Mucosa of descending colon (tissue), 3 donors: ENCODE measurements at regions not wholly inside any gene's neighbourhood (a gene's known extent, or its start where the extent isn't known, plus 50 kb on each side); places are given as distances from the start of the nearest gene placed in this dataset.

Experiments used
- ATAC-seq: fragments of 200-7000 bp; cut with Tn5 transposase; one replicate; pipeline ENCODE4 v1.9.1; 2020; ENCODE audit warnings: mild to moderate bottlenecking, moderate library complexity
- DNase-seq, 3 donors: peaks; one replicate each; pipeline ENCODE4 v3.0.0-alpha.2; 2020
- H3K36me3 ChIP-seq: fragments of 200-600 bp; one replicate; pipeline ENCODE4 v1.8.0; 2021; ENCODE audit warnings: low read depth, mild to moderate bottlenecking
- H3K4me1 ChIP-seq: fragments of 200-600 bp; one replicate; pipeline ENCODE4 v1.8.0; 2021; ENCODE audit warnings: low read depth, mild to moderate bottlenecking
- H3K4me3 ChIP-seq: fragments of 200-600 bp; one replicate; pipeline ENCODE4 v1.8.0; 2021; ENCODE audit warnings: mild to moderate bottlenecking
- H3K9me3 ChIP-seq: fragments of 200-600 bp; one replicate; pipeline ENCODE4 v1.8.0; 2021; ENCODE audit warnings: mild to moderate bottlenecking
- CTCF ChIP-seq: fragments of 200-600 bp; IDR thresholded peaks from one replicate; pipeline ENCODE4 v1.8.0; 2022; ENCODE audit warnings: antibody characterized with exemption, mild to moderate bottlenecking
- intact Hi-C, 2 donors: fragments of 100-400 bp; cut with DNase I in 1 of 2; cut with micrococcal nuclease in 1 of 2; formaldehyde crosslinking; loops; one replicate each; pipeline versions ENCODE4 v1.11.0 to v1.11.1; 2022; cut with DNase I, micrococcal nuclease
- donor health status: DM: no; HTN: no; CAD: no; lungs with moderate emphysema.
- donor health status: DM: no; HTN: no; CAD: no.
- donor health status: DM: no; HTN: yes; CAD: no.

GRCh38 chr14:101623077-101623372 lies 61.7 kb downstream of the DIO3 start:
- intact Hi-C loops, result loop anchor here in 1 of 2 donors (10.0 kb wide), 3 partner anchors 768 to 1238 kb away; no protein-coding TSS in a partner anchor
- DNase-seq (peak in 1 of 3 donors; percentile 35), ATAC-seq (no peak)
- Histone ChIP-seq H3K4me3 (no peak overlapping the region), H3K4me1 (peaks cover 2% of the 10 kb centered on the region), H3K36me3 (no peaks in the 10 kb centered on the region), H3K9me3 (no peaks in the 10 kb centered on the region)
- no peak for TF ChIP-seq CTCF

GRCh38 chr14:101623685-101624444 lies 62.6 kb downstream of the DIO3 start:
- ATAC-seq, result no peak
- H3K36me3 ChIP-seq, result no peaks in the 10 kb centered on the region
- peaks cover 9% of the 10 kb centered on the region for H3K4me1 ChIP-seq
- H3K9me3 ChIP-seq, result no peaks in the 10 kb centered on the region
- DNase-seq, result peak in 1 of 3 donors; percentile 33
- H3K4me3 ChIP-seq, result no peak overlapping the region
- intact Hi-C loops, result loop anchor here in 1 of 2 donors (10.0 kb wide), 3 partner anchors 769 to 1239 kb away; no protein-coding TSS in a partner anchor
- no peak for TF ChIP-seq CTCF

- no peaks in the 10 kb centered on the region for H3K9me3 ChIP-seq
- peaks cover 10% of the 10 kb centered on the region for H3K4me1 ChIP-seq
- TF ChIP-seq CTCF, result no peak
- DNase-seq, result no peak
- no peak for ATAC-seq
- no peaks in the 10 kb centered on the region for H3K36me3 ChIP-seq
- H3K4me3 ChIP-seq, result no peak overlapping the region
- intact Hi-C loops, result loop anchor here in 1 of 2 donors (10.0 kb wide), 3 partner anchors 770 to 1240 kb away; no protein-coding TSS in a partner anchor
Observed at GRCh38 chr14:101624536-101624935, 63.2 kb downstream of the DIO3 start.

GRCh38 chr14:101625336-101626097 lies 64.2 kb downstream of the DIO3 start:
- no peak for TF ChIP-seq CTCF
- peaks cover 10% of the 10 kb centered on the region for H3K4me1 ChIP-seq
- ATAC-seq (no peak), DNase-seq (no peak)
- no peak overlapping the region for H3K4me3 ChIP-seq
- H3K9me3 ChIP-seq, result no peaks in the 10 kb centered on the region
- no peaks in the 10 kb centered on the region for H3K36me3 ChIP-seq
- intact Hi-C loops, result loop anchor here in 1 of 2 donors (10.0 kb wide), 3 partner anchors 771 to 1241 kb away; no protein-coding TSS in a partner anchor

GRCh38 chr14:101626331-101626730 lies 65.0 kb downstream of the DIO3 start:
- no peaks in the 10 kb centered on the region for H3K36me3 ChIP-seq
- no peaks in the 10 kb centered on the region for H3K9me3 ChIP-seq
- no peak overlapping the region for H3K4me3 ChIP-seq
- intact Hi-C loops, result loop anchor here in 1 of 2 donors (10.0 kb wide), 3 partner anchors 772 to 1242 kb away; no protein-coding TSS in a partner anchor
- H3K4me1 ChIP-seq, result peaks cover 10% of the 10 kb centered on the region
- TF ChIP-seq CTCF, result no peak
- DNase-seq (no peak), ATAC-seq (no peak)
